Thyroid gland (tissue), 4 donors: ENCODE measurements at regions not wholly inside any gene's neighbourhood (a gene's known extent, or its start where the extent isn't known, plus 50 kb on each side); places are given as distances from the start of the nearest gene placed in this dataset.

Experiments used
- POLR2A ChIP-seq, 2 donors: fragments of 450-650 bp; IDR thresholded peaks; one replicate each; pipeline ENCODE4 v1.6.1; 2017; ENCODE audit warnings: antibody characterized with exemption in 2 of 2, mild to moderate bottlenecking in 2 of 2, moderate library complexity in 1 of 2
- TF ChIP-seq, protein P1 (sequence below), 6 experiments: fragments of 200-600 bp in 3 of 6; fragments of 450-650 bp in 3 of 6; sonication (generic) in 3 of 6; IDR thresholded peaks; one replicate each; pipeline ENCODE4 v1.5.1; 2016 to 2019; ENCODE audit warnings: antibody characterized with exemption in 6 of 6, mild to moderate bottlenecking in 2 of 6, inconsistent platforms in 1 of 6, moderate library complexity in 1 of 6

DNA sequence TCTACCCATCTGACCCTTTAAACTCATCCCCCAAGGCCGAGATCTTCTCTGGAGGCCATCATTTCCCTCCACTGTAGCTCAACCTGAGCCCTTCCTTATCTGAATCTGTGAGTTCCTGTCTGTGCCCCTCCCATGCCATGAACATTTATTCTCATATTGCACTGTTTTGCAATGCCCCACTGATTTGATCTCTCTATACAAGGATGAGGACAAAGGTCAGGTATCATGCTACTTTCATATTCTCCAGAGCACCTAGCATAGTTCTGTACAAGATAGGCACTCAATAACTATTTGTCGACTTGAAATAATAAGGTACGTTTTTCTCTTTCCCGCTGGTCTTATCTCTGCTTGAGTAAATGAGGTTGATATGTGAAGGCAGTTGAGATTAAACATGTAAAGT lies 135.5 kb downstream of the KLF5 start:
- TF ChIP-seq, protein P1, sequence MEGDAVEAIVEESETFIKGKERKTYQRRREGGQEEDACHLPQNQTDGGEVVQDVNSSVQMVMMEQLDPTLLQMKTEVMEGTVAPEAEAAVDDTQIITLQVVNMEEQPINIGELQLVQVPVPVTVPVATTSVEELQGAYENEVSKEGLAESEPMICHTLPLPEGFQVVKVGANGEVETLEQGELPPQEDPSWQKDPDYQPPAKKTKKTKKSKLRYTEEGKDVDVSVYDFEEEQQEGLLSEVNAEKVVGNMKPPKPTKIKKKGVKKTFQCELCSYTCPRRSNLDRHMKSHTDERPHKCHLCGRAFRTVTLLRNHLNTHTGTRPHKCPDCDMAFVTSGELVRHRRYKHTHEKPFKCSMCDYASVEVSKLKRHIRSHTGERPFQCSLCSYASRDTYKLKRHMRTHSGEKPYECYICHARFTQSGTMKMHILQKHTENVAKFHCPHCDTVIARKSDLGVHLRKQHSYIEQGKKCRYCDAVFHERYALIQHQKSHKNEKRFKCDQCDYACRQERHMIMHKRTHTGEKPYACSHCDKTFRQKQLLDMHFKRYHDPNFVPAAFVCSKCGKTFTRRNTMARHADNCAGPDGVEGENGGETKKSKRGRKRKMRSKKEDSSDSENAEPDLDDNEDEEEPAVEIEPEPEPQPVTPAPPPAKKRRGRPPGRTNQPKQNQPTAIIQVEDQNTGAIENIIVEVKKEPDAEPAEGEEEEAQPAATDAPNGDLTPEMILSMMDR (IDR thresholded peaks at IDR 0.05): no peak
- TF ChIP-seq POLR2A (IDR thresholded peaks at IDR 0.05): no peak
